ENCODE measurements at regions not wholly inside any gene's neighbourhood (a gene's known extent, or its start where the extent isn't known, plus 50 kb on each side); places are given as distances from the start of the nearest gene placed in this dataset.

DNA sequence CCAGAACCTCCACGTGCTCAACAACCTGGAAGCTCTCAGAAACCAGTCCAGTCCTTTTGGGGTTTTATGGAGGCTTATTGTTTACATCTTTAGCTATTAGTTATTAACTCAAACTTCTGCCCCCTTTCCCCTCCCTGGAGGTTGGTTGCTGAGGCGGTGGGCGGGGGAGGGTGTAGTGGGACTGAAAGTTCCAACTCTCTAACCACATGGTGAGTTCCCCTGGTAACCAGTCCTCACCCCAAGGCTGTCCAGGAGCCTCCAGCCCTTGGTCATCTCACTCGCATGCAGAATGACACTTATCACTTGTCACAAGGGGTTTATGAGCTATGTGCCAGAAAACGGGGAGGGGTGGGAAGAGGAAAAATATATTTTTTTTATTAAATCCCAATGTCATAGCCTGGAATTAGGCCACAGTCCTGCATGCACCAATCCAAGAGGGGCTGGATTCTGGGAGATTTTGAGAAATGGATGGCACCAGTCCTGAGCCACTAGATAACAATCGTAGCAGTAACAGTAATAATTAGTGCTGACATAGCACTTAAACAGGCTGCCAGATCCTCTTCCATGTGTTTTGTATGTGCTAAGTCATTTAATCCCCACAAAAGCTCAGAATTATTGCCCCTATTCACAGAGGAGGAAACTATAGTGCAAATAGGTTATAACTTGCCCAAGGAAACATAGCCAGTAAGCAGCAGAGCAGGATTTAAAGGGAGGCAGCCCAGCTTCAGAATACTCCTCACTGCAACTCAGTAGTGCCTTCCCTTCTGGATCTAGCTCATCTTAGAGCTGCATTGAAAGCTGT, 85.7 kb downstream of the CRYGS start:
- no peaks in the 10 kb centered on the region for H3K27me3 Mint-ChIP-seq
- H3K4me1 ChIP-seq (ENCODE audit: control insufficient read depth in 2 of 2, insufficient read depth in 2 of 2, low read length in 2 of 2), result no peaks in the 10 kb centered on the region
- DNase-seq, result no peak
- H3K4me1 Mint-ChIP-seq, result no peaks in the 10 kb centered on the region
- ChIA-PET CTCF (interaction anchor here (1.1 to 2.4 kb wide), 3 partner anchors 36 to 199 kb away, joined by 3 to 8 read pairs (median 3); no protein-coding TSS in a partner anchor), POLR2A (no interaction called here)
- no peak overlapping the region for H3K4me3 ChIP-seq (ENCODE audit: control extremely low read depth in 1 of 5, extremely low read depth in 1 of 5, insufficient read depth in 1 of 5, low read depth in 2 of 5, low read length in 4 of 5)
- H3K4me3 Mint-ChIP-seq, result no peak overlapping the region
- no CpG with 5 or more reads among the region's 6 CpGs for WGBS (ENCODE audit: insufficient coverage)
- H3K9ac ChIP-seq (ENCODE audit: low read length), result no peak overlapping the region
- H3K79me2 ChIP-seq (ENCODE audit: control insufficient read depth, insufficient read depth, low read length), result no peaks in the 10 kb centered on the region
- no peak overlapping the region for H3K27ac Mint-ChIP-seq
- no peaks in the 10 kb centered on the region for H3K9me3 Mint-ChIP-seq (ENCODE audit: insufficient read depth)
- no peaks in the 10 kb centered on the region for H3K9me3 ChIP-seq (ENCODE audit: control extremely low read depth in 1 of 3, control insufficient read depth in 2 of 3, insufficient read depth in 1 of 3, low read length in 2 of 3)
- ATAC-seq (ENCODE audit: low read depth), result no peak
- H2AFZ ChIP-seq (ENCODE audit: insufficient read depth, low read depth, low read length, poor library complexity, severe bottlenecking), result no peak overlapping the region
- H3K36me3 ChIP-seq (replicated peaks in 1 of 2; ENCODE audit: control extremely low read depth in 1 of 2, control insufficient read depth in 1 of 2, extremely low read depth in 1 of 2, insufficient read depth in 2 of 2, low read length in 1 of 2), result no peaks in the 10 kb centered on the region
- intact Hi-C loops (cut with micrococcal nuclease), result no loop called here
- no peak overlapping the region for H3K27ac ChIP-seq (ENCODE audit: low read length in 2 of 2)
- no peaks in the 10 kb centered on the region for H4K20me1 ChIP-seq (ENCODE audit: control insufficient read depth, insufficient read depth, low read length, poor library complexity, severe bottlenecking)
- no peaks in the 10 kb centered on the region for H3K27me3 ChIP-seq (replicated peaks in 1 of 4; ENCODE audit: control extremely low read depth in 1 of 4, control insufficient read depth in 3 of 4, insufficient read depth in 4 of 4, low read length in 3 of 4)
- no peak overlapping the region for H3K4me2 ChIP-seq (replicated peaks; ENCODE audit: low read depth, low read length, poor library complexity, severe bottlenecking)
- TF ChIP-seq, protein P1, sequence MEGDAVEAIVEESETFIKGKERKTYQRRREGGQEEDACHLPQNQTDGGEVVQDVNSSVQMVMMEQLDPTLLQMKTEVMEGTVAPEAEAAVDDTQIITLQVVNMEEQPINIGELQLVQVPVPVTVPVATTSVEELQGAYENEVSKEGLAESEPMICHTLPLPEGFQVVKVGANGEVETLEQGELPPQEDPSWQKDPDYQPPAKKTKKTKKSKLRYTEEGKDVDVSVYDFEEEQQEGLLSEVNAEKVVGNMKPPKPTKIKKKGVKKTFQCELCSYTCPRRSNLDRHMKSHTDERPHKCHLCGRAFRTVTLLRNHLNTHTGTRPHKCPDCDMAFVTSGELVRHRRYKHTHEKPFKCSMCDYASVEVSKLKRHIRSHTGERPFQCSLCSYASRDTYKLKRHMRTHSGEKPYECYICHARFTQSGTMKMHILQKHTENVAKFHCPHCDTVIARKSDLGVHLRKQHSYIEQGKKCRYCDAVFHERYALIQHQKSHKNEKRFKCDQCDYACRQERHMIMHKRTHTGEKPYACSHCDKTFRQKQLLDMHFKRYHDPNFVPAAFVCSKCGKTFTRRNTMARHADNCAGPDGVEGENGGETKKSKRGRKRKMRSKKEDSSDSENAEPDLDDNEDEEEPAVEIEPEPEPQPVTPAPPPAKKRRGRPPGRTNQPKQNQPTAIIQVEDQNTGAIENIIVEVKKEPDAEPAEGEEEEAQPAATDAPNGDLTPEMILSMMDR (IDR thresholded peaks at IDR 0.05), result no peak
- no peak for TF ChIP-seq EZH2 (IDR thresholded peaks at IDR 0.05; ENCODE audit: borderline replicate concordance, insufficient read depth, low read depth, low read length, poor library complexity, severe bottlenecking)

DNA sequence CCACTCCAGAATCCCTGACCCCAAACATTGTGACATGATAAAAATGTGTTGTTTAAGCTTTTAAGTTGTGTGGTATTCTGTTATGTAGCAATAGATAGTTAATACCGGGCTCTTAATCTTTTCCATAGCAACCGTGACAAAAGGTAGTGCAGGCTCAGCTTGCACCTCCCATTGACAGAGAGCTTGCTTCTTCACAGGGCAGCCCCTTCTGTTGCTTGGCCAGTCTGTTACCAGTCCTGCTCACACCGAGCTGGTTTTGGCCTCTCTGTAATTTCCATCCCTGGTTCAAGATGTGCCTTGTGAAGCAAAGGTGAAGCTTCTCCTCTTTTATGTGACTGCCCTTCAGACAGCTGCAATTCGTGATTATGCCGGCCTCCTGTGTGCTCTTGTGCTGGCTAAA, 86.9 kb downstream of the CRYGS start:
- no peaks in the 10 kb centered on the region for H3K27me3 Mint-ChIP-seq
- Histone ChIP-seq H3K27ac (ENCODE audit: low read length in 2 of 2) (no peak overlapping the region), H3K36me3 (replicated peaks in 1 of 2; ENCODE audit: control extremely low read depth in 1 of 2, control insufficient read depth in 1 of 2, extremely low read depth in 1 of 2, insufficient read depth in 2 of 2, low read length in 1 of 2) (no peaks in the 10 kb centered on the region), H3K79me2 (ENCODE audit: control insufficient read depth, insufficient read depth, low read length) (no peaks in the 10 kb centered on the region), H3K4me3 (ENCODE audit: control extremely low read depth in 1 of 5, extremely low read depth in 1 of 5, insufficient read depth in 1 of 5, low read depth in 2 of 5, low read length in 4 of 5) (no peak overlapping the region), H3K27me3 (replicated peaks in 1 of 4; ENCODE audit: control extremely low read depth in 1 of 4, control insufficient read depth in 3 of 4, insufficient read depth in 4 of 4, low read length in 3 of 4) (no peaks in the 10 kb centered on the region), H3K9me3 (ENCODE audit: control extremely low read depth in 1 of 3, control insufficient read depth in 2 of 3, insufficient read depth in 1 of 3, low read length in 2 of 3) (no peaks in the 10 kb centered on the region), H3K4me2 (replicated peaks; ENCODE audit: low read depth, low read length, poor library complexity, severe bottlenecking) (no peak overlapping the region), H3K9ac (ENCODE audit: low read length) (no peak overlapping the region), H2AFZ (ENCODE audit: insufficient read depth, low read depth, low read length, poor library complexity, severe bottlenecking) (no peak overlapping the region), H4K20me1 (ENCODE audit: control insufficient read depth, insufficient read depth, low read length, poor library complexity, severe bottlenecking) (no peaks in the 10 kb centered on the region), H3K4me1 (ENCODE audit: control insufficient read depth in 2 of 2, insufficient read depth in 2 of 2, low read length in 2 of 2) (no peaks in the 10 kb centered on the region)
- WGBS (ENCODE audit: insufficient coverage), result 98% methylated on average over 4 of the region's 5 CpGs
- no peak overlapping the region for H3K4me3 Mint-ChIP-seq
- TF ChIP-seq EZH2 (IDR thresholded peaks at IDR 0.05; ENCODE audit: borderline replicate concordance, insufficient read depth, low read depth, low read length, poor library complexity, severe bottlenecking), result no peak
- TF ChIP-seq, protein P1 (IDR thresholded peaks at IDR 0.05), result no peak
- intact Hi-C loops (cut with micrococcal nuclease), result no loop called here
- no peaks in the 10 kb centered on the region for H3K9me3 Mint-ChIP-seq (ENCODE audit: insufficient read depth)
- no peak overlapping the region for H3K27ac Mint-ChIP-seq
- ATAC-seq (ENCODE audit: low read depth) (no peak), DNase-seq (no peak)
- no peaks in the 10 kb centered on the region for H3K4me1 Mint-ChIP-seq
- ChIA-PET POLR2A (no interaction called here), CTCF (interaction anchor here (1.6 to 2.4 kb wide), 2 partner anchors 79 to 198 kb away, joined by 3 to 8 read pairs; no protein-coding TSS in a partner anchor)

All from B cell (primary cell).